Non-pigmented ciliary epithelial cell (primary cell): ENCODE measurements at regions not wholly inside any gene's neighbourhood (a gene's known extent, or its start where the extent isn't known, plus 50 kb on each side); places are given as distances from the start of the nearest gene placed in this dataset.

ENCODE experiments used
- DNase-seq: peaks from one replicate; pipeline ENCODE4 v3.0.0-alpha.2; 2010; ENCODE audit warnings: low read depth

DNA sequence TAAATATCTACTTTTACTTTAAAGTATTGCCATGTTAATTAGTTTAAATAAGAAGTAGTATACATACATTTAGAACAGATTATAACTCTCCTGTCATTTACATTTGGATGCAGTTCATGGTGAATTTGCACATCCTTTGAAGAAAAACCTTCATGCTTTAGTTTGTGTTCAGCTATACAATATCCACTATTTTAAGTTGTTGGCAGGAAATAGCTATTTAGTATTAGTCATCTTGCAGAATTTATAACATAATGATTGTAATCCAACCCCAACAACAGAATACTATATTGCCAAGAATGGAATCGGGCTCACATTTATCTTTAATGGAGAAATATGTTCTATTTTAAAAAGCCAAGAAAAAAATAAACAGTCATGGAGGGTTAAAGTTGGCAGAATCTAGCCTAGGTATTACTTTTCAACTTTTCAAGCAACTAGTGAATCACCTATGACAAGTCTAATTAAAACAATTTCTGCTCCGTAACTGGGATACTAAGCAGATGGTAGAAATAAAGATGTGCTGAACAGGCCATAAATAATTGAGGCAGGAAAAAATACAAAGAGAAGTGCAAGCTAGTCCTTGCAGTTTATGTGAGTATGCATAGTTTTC lies 1170.6 kb upstream of the NUDT12 start:
- no peak for DNase-seq

DNA sequence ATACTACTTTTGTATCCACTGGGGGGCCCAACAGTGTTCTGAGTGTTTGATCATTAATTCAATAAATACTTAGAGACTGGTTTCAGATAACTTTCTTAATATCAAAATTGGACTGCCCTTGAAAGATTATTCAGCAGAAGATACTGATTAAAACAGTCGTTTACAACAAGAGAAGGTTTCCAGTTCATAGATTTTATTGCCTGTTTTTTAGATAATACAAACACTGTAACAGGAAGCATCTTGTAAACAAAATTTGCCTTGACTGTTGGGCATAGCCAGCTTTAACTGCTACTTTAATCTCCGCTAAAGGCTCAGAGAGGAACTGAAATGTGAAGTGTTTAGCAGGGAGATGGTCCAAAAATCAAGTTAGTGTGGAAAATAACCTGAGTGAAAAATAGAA lies 1168.7 kb upstream of the NUDT12 start:
- DNase-seq, result no peak

DNA sequence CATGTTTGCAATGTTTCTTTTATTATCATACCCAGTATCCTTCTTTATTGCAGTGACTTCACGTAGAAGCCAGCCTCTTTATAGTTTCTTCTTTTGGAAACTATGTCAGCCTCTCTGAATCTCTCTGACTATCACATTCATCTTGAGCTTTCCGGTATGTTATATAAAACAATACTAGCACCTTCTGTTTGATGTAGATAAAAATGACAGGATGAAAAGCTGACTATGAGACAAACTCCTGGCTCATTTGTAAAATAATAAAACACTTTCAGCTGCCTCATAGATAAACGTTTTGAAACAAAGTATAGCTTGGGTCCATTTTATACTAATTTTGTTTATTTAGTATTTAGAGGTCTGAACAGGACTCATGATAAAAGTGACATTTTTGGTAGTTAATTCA lies 1145.4 kb upstream of the NUDT12 start:
- DNase-seq, result no peak

DNA sequence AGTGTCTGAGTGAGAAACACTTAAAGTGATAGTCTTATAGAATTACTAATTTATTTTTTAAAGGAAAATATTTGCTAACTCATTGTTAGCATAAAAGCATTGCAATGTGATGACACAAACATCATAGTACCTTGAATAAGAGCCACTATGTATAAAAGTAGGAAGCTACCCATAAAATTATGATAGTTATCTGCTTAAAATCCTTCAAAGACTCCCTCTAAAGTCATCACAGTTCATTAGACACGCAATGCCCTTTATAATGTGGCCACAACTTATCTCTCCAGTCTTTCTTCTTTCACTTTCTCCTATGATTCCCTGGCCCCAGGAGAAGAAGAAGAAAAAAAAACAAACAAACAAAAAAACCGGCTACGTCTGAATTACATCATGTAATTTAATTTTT lies 1144.0 kb upstream of the NUDT12 start:
- no peak for DNase-seq

DNA sequence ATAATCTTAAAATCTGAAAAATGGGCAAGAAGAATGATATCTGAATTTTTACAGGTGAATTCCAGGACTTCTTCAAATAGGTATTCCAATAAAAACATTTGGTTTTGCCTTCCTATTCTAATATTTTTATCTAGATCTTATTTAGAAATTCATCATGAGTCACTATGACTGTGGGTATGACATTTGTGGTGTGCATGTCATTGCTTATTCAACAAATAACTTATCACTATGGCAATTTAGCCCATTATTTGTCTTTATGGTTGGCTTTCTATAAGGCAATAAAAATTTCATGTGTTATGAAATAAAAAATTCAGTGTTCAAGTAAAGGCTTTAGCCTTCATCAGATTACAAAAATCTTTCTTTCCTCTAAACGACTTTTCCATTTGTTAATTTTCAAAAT lies 1139.6 kb upstream of the NUDT12 start:
- DNase-seq, result no peak

DNA sequence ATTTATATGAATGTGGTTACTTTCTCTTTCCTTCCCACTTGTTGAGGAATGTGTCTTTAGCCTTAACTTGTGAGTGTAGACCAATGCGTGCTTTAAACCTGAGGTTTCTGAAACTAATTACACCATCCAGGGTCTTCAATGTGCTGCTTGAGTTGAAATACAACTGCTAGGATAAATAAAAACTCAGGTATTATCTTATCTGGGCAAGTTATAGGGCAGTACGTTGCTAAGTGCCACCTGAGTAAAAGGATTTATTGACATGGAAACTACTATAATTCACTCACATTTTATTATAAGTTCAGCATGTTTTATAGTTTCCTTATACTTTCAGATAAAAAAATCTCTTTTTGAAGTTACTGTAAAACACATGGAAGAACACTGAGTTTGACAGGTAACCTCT lies 1136.8 kb upstream of the NUDT12 start:
- DNase-seq, result no peak

DNA sequence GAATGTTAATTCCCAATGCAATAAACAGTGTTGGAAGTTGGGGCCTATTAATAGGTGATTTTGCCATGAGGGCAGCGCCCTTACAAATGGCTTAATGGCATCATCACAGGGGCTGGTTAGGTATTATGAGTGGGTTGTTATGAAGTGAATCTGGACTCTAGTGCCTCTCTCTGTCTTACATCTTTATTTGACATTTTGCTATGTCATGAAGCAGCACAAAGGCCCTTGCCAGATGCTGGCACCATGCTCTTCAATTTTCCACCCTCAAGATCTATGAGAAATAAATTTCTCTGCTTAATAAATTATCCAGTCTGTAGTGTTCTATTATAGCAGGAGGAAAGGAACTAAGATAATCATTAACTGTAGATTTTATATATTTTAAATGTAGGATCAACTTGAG lies 1098.7 kb upstream of the NUDT12 start:
- no peak for DNase-seq

DNA sequence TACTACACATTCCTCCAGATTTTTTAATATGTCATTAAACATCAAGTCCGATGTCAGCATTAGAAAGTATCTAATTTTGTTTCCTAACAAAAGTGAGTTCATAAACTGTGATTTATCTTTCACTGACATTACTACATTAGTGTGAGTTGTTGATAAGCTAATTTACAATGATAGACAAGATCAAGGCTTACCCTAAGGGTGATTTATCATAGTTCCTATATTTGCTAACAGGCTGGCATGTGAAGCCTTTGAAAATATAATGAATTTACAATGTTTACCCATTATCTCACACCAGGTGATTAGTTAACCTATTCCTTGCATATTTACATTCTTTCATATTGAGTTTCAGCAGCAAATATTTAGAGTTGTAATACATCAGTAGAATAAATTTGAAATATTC lies 1096.9 kb upstream of the NUDT12 start:
- DNase-seq, result no peak

DNA sequence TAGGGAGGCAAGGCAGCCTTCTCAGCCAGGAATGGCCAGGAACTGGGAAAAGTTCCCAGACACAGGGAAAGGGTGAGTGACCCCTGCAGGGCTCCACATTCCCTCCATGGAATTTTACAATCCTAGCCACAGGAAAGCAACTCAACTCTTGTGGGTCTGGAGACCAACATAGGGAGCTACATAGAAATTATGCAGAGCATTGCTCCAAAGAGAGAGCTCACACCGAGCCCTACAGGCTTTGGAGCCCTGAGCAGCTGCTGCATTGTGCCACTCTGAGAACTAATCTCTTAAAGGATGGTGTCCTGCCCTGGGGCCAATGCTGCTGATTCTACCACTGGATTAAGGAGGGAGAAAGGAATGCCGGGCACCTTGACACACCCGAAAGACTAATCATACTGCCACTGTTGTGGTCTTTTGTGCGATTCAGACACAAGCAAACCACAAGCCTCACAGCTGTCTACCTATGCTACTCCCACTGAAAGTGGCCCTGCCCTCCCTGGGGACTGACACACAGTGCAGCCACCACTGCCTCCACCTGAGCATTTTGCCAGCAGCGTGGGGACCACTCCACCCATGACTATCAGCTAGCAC lies 1089.8 kb upstream of the NUDT12 start:
- no peak for DNase-seq

DNA sequence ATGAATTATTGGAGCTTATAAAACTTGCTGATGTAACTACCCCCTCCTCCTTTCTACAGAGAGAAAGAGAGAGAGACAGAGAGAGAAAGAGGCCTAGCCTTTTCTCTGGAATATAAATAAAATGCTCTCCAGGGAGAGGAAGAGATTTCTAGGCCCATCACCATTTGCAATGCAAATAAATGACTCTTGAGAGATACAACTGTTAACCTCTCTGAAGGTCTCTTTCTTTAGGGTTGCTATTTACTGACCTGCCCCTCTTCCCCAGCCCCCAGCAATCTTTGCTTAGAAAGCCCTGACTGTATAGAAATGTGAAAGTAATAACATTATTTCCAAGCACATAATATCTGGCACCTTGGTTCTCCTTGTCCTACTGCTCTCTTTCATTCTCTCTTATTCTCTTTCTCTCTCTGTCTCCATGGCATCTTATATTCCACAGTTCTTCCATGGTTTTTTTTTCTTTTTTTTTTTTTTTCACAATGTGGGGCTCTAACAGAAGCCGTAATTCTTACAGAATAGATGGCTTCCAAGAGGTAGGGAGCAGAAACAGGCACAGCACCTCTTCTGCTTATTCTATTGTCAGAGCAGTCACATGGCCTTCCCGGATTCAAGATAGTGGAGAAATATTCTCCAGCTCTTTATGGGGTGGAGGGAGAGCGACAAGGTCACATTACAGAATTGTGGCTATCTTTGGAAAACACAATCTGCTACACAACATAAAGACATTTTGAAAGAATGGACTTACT lies 1087.9 kb upstream of the NUDT12 start:
- DNase-seq, result no peak

DNA sequence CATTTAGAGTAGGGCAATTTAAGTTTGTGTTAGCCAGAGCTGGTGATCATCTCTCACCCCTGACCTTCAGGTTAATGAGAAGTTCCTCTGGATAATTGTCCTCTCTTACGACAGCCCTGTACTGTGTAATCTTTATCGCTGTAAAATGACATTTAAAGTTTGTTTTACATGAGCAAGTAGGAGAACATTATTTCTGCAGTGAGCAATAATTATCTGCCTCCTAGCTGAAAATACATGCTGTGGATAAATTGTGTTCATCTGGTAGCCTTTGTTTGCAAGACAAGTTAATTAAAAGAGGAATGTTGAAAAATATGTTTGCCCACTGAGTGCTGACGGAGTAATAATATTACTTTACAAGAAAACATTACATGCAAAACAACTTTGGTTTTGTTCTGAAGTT lies 1083.8 kb upstream of the NUDT12 start:
- no peak for DNase-seq

DNA sequence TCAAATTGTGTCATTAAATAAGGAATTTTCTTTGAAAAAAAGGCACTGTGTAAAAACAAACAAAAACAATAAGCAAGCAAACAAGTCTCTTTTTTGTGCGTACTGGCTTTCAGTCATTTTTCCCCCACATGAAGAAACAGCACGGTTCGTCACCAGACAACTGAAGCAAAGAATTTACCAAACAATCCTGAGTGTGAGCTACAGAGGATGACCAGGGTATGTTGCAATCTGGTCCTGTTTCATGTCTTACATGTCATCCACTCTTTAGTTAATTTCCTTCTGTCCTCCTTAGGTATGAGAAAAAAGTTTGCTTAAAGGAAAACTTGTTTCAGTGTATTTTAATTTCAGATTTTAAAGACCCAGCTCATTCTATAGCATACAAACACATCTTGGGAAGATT lies 1080.7 kb upstream of the NUDT12 start:
- DNase-seq, result no peak

DNA sequence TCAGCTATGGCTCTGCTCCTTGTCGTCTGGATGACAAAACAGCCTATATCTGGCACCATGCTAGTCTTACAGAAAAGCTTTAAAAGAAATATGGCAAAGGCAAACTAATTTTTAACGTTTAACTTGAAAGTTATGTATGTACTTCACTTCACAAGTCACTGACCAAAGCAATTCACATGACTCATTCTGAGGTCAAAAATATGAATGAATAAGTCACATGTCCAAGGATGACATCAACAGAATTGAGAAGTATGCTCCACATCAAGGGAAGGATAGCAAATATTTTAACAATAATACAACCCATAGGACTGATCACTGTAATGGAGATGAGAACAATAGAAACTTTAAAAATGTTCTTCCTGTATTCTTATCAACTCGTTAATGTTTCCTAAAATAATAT lies 1072.6 kb upstream of the NUDT12 start:
- peak; percentile 23 for DNase-seq

DNA sequence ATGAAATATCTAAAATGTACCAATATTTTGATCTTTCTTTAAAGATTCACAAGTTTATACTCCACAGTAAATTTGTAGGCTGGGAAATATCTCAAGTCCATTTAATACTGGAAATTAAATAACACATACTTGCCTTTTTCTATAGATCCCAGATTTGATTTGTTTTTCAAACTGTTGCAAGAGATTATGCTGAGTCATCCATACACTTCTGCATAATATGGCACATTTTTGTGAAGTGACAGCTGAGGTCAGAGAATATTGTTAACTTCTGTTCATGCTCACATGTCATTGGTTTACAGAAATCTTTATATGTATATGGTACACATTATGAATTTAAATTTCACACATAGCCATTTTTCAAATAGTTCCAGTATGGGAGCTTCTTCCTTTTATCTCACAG lies 1066.3 kb upstream of the NUDT12 start:
- DNase-seq, result no peak

DNA sequence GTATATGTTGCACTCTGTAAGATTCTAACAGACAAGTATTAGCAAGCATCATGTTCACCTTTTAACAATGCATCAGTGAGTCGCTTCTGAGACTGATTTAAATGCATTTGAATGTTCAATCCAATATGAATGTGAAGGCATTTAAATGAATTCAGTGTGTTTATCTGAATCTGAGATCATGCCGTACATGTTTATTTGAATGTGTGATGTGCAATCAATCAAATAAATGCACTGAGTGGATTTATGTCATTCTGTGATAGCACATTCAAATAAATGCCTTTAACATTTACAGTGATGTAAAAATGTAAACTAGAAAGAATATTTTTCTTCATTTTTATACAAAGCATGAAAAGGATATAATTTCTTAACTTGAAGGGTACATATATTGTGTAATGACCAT lies 1063.5 kb upstream of the NUDT12 start:
- DNase-seq, result no peak

DNA sequence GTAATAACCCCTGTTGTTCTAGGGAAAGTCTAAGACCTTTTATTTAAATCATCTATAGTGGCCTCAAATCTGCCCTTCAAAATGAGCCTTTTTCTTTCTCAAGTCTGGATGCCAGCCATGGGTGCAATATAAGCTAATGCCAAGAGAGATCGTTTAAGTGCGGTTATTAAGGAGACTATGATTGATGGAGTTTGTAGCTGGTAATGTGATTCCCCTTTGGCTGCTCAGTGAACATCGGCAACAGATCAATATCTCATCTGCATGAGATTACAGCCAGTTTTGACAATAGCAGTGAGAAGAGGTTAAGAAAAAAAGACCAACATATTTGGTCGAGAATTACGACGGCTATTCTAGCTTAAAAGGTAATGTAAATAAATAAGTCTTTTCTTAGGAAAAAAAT lies 1049.4 kb upstream of the NUDT12 start:
- DNase-seq, result no peak

DNA sequence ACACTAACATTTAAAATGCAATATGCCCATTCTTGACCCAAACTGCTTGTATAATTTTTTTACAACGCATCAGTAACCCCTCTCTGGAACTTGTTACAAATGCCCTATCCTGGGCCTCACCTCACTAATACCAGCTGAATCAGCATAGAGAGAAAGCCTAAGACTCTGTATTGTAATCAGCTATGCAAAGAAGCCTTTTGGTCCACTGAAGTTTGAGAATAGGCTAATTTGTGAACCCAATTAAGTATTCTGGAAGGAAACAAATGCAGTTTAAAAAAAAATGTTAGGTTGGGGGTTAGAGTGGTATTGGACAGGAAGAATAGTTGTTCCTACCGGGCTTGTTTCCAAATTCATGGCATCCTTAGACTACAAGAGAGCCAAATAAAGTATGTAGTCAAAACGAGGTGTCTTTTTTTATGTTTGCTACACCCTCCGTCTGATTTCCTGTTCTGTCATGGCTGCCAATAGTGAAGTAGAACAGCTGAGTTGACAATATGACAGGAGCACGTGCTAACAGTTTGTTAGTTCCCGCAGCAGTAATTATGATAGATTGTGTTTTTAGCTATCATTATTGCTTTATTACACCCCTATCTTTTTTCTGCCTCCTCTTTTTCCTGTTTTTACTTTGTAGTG lies 1048.7 kb upstream of the NUDT12 start:
- no peak for DNase-seq

DNA sequence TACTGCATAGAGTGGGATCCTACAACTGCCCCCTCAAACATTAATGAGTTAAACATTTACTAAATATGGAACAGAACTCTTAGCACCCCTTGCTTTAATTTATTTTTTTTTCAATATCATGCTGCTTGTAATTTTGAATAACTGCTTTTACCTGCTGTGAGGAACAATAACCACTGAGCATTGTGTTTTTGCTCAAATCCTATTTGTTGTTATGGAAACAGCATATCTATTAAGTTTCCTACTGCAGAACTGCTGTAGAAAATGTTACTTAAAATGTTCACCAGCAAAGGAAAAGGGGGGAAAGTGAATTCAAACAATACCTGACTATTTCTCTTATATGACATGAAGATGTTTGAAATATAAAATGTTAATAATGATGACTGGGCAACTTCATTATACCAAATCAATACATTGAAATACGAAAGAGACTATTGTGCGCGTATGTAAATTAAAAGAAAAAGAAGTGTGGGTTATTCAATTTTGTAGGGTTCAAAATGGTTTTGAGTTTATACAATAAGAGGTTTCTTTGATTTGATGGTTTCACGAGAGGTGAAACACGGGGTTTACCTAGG lies 1043.8 kb upstream of the NUDT12 start:
- no peak for DNase-seq

DNA sequence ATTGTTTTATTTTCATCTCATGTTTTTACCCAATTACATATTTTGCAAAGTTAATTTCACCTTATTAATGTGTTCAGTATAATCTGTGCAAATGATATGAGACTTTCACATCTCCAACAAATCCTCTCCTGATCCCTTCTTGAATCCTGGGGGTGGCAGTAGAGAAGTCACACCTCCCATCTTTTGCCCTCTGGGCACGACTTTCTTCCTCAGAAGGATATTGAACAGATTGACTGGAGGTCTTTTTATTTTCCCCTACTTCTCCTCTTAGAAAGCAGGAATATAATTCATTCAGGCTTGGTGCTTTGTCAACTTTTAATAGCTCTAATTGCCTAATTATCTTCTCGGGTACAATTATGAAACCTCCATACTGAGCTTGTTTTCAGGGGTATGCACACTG lies 1037.1 kb upstream of the NUDT12 start:
- DNase-seq, result no peak

DNA sequence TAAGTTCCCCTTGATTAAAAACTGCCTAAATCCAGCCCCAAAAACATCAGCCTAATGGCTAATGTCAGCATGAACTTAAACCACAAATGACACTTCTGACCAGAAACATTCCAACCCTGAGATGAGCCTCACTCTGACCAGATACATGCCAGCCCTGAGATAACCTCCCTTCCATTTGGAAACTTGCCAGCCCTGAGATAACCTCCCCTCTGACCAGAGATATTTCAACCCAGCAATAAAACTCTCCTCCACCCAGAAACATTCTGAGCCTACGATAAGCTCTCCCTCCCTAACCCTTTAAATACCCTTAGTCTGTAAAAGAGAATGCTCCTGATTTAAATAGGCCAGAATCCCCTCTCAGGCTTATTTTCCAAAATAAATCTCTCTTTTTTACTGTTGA lies 1035.7 kb upstream of the NUDT12 start:
- no peak for DNase-seq

DNA sequence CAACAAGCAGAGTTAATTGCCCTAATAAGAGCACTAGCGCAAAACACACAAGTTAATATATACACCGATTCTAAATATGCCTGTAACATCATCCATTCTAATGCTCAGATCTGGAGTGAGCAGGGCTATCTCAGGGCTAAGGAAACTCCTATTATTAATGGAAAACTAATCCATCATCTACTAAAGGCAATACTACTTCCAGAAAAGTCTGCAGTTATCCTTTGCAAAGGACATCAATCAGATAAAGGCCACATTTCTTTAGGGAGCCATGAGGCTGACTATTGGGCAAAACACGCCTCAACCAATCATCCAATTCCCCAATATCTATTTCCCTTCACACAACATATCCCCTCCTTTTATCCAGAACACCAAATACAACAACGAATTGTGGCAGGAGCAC lies 1032.3 kb upstream of the NUDT12 start:
- DNase-seq, result no peak

DNA sequence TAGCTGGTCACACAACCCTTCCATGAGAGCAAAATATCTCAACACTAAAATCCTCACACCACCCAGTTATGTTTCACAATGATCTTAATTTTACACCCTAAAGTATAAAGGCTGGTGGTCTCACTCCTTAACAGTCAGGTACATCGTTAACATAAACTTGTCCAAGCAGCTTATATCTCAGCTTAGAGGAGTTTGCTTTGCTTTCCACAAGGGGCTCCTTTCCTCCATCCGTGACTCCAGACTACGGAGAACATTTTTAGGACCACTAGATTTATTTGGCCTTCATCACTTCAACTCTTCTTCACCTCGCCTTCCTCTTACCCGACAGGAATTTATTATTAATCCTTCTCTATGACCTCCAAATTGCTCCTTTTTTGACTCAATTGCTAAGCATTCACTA lies 1014.1 kb upstream of the NUDT12 start:
- no peak for DNase-seq
